AG08396 (cell line): ENCODE measurements at regions not wholly inside any gene's neighbourhood (a gene's known extent, or its start where the extent isn't known, plus 50 kb on each side); places are given as distances from the start of the nearest gene placed in this dataset.
"Not testable (repeated sequence)": the region's sequence is repeated elsewhere in the genome, so short reads cannot be mapped to it uniquely, and the experiment has no call there.

Experiments
- DNase-seq: peaks from one replicate; pipeline ENCODE4 v3.0.0; 2012; ENCODE audit warnings: low spot score, mixed read lengths

GRCh38 chr14:106004937-106005795 lies 478.8 kb downstream of the TMEM121 start:
- DNase-seq, result not testable (repeated sequence)

DNA sequence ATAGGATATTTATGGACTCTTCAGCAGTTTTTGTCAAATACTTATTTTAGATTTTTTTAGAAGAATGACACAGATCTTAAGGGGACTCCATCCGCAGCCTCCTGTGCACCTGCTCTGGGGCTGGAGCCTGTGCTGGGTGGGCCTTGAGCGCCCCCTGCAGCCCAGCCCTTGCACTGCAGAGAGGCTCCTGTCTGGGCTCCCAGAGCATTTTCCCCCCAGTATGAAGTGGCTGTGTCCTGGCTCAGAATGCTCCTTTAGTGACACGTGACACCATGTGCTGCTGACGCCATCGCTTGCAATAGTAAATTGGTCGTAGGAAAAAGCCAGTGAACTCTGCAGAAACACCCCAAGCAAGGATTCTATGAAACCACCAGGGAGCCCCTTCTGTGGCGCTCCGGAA lies 479.7 kb downstream of the TMEM121 start:
- DNase-seq, result not testable (repeated sequence)

DNA sequence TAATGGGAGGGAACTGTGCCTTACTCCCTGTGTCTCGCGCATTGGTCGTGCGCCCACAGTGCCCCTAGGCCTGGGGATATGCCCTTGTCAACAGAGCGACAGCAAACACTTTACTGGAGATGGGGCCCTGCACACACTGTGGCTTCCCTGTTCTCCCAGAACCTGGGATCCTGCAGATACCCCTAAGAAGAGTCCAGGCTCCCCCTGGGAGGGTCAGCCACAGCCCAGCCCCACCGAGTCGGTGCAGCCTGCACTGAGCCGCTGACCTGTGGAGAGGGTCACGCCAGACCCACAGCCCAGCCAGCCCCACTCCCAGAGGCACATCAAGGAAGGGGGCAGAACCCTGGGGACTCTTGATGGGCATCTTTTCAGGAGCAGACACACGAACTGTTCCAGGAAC lies 480.3 kb downstream of the TMEM121 start:
- not testable (repeated sequence) for DNase-seq

DNA sequence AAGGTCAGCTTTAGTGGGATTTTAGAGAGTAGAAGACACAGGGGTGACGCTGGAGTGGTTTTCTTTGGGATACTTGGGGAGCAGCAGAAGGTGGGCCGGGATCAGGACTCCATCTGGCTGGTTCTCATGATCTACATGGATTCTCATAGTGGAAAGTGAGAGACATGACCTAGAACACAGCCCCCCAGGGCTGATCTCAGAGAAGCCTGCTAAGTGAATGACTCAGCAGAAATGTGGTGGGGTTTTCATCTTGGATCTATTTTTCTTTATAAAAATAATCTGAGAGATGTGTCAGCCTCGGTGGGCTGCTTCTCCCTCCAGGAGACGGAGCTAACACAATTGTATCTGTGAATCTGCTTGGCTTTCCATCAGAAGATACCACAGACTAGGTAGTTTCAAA lies 484.4 kb downstream of the TMEM121 start:
- no peak for DNase-seq

DNA sequence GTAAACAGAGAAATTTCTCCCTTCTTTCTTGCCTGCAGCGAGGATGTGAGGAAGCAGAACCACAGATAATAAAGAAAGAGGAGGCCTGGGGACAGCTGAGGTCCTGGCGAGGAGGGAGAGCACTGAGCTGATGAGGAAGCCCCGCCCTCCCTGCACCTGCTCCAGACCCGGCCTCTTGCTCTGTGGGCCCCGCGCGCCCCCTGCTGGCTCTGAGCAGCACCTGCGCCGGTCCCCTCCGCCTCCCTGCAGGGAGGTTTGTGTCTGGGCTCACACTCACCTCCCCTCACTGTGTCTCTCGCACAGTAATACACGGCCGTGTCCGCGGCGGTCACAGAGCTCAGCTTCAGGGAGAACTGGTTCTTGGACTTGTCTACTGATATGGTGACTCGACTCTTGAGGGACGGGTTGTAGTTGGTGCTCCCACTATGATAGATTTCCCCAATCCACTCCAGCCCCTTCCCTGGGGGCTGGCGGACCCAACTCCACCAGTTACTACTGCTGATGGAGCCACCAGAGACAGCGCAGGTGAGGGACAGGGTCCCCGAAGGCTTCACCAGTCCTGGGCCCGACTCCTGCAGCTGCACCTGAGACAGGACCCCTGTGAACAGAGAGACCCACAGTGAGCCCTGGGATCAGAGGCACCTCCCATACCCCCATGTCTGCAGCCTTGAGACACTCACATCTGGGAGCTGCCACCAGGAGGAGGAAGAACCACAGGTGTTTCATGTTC lies 485.4 kb downstream of the TMEM121 start:
- DNase-seq, result peak; percentile 7

- DNase-seq, result not testable (repeated sequence)
Observed at GRCh38 chr14:106012361-106012725, 486.0 kb downstream of the TMEM121 start.

GRCh38 chr14:106013879-106014376 lies 487.5 kb downstream of the TMEM121 start:
- DNase-seq, result no peak

GRCh38 chr14:106017952-106018351 lies 491.6 kb downstream of the TMEM121 start:
- not testable (repeated sequence) for DNase-seq

DNA sequence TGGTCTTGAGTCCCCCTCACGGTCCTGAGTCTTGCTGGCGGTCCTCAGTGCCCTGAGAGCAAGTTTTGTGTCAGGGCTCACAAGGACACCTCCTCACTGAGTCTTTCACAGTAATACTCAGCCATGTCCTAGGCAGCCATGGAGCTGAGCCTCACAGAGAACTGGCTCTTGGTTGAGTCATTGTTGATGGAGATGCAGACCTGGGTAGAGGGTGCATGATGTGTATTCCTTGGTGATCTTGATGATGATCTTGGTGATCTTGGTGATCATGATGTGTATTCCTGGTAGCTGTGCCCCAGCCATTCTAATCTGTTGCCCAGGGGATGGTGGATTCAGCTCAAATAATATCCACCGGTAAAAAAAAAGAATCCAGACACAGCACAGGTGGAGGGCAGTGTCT lies 495.4 kb downstream of the TMEM121 start:
- DNase-seq, result no peak

GRCh38 chr14:106022648-106023047 lies 496.3 kb downstream of the TMEM121 start:
- DNase-seq, result not testable (repeated sequence)

GRCh38 chr14:106023411-106023810 lies 497.0 kb downstream of the TMEM121 start:
- no peak for DNase-seq

GRCh38 chr14:106024983-106025604 lies 498.7 kb downstream of the TMEM121 start:
- no peak for DNase-seq

DNA sequence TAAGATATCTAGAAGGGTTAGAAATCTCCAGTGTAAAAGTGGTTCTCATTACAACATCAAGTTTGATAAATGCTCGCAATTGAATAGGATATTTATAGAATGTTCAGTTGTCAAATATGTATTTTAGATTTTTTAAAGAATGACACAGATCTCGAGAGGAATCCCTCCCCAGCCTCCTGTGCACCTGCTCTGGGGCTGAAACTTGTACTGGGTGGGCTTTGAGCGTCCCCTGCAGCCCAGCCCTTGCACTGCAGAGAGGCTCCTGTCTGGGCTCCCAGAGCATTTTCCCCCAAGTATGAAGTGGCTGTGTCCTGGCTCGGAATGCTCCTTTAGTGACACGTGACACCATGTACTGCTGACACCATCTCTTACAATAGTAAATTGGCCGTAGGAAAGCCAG lies 499.6 kb downstream of the TMEM121 start:
- DNase-seq, result no peak

DNA sequence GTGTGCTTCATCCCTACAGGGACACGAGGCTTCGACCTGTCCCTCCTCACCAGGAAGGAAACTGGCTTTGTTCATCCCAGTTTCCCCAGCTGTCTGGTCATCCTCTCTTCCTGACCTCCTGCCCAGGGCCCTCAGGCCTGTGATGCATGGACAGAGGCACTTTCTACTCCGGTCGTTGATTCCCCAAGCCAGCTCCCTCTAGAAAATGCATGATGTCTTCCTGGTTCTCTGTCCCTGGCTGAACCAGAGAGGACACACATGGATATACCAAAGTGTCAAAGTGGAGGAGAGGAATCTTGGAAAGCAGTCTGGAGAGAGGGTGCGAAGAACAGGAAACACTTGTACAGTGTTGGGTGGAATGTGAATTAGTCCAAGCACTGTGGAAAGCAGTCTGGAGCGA lies 501.4 kb downstream of the TMEM121 start:
- DNase-seq, result not testable (repeated sequence)

GRCh38 chr14:106029959-106030358 lies 503.6 kb downstream of the TMEM121 start:
- no peak for DNase-seq

DNA sequence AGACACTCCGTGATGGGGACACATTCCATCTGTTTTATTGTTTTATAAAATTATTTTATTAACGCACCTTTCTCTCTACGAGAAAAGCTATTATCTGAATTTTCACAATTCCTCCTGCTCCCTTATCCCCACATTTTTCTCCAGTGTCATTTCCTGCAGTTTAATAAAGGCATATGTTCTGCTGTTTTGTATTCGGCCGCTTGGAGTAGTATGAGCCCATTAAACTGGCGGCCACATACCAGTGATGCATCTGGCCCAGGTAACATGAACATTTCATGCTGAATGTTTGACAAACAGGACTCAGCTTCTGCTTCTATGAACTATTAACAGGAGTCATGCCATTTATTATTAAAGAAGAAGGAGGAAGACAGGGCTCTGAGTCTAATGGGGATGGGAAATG lies 511.0 kb downstream of the TMEM121 start:
- no peak for DNase-seq

GRCh38 chr14:106038263-106038662 lies 511.9 kb downstream of the TMEM121 start:
- DNase-seq, result no peak

DNA sequence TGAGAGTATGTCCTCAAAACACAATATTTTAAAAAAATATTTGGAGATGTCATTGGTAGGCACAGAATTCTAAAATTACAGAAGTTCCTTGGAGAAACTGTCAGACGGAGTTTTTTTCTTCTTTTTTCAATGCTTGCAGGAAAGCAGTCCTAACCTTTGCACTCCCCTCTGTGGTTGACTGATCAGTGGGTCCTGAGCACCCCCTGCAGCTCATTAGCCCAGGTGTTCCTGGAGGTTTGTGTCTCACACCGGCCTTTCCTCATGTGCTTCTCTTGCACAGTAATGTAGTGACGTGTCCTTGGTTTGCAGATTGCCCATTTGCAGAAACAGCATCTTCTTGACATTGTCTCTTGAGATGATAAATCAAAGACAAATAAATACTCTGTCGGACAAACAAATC lies 513.0 kb downstream of the TMEM121 start:
- DNase-seq, result no peak

GRCh38 chr14:106044515-106044914 lies 518.1 kb downstream of the TMEM121 start:
- DNase-seq, result no peak

DNA sequence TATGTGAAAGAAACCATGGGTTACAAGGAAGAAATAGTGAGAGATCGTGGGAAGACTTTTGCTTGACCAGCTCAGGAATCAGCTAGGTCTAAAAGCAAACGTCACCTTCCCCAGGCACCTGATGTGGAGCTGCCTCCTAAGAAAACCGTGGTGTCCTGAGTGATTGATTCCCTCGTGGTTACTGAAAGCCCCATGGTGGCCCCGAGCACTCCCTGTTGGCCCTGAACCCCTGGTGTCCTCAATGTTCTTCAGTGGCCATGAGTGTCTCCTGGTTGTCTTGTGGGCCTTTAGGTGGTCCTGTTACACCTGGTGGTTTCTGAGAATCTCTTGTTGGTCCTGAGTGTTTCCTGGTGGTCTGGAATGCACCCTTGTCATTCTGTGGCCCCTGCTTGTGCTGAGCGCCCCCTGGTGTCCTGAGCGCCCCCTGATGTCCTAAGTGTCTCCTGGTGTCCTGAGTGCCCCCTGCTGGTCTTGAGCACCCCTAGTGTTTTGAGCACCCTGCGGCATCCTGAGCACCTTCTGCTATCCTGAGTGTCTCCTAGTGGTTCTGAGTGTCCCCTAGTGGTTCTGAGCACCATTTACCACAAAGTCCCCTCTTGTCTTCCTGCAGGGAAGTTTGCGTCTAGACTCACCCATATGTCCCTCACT lies 518.7 kb downstream of the TMEM121 start:
- DNase-seq, result no peak

GRCh38 chr14:106051796-106052195 lies 525.4 kb downstream of the TMEM121 start:
- no peak for DNase-seq

DNA sequence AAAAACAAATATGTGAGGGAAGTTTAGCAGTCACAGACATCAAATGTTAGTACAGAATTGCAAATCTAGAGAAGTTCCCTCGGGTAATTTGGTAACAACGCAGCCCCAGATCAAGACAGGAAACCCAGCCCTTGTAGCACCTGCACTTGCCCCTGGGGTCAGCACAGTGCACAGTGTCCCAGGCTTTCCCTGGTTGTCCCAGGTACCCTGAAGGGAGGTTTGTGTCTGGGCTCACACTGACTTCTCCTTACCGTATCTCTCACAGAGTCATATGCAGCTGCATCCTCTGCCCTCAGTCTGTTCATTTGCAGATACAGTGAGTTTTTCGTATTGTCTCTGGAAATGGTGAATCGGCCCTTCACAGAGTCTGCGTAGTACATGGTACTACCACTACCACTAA lies 528.9 kb downstream of the TMEM121 start:
- no peak for DNase-seq
